EL (cell line): ENCODE measurements at regions not wholly inside any gene's neighbourhood (a gene's known extent, or its start where the extent isn't known, plus 50 kb on each side); places are given as distances from the start of the nearest gene placed in this dataset.
"Not testable (repeated sequence)": the region's sequence is repeated elsewhere in the genome, so short reads cannot be mapped to it uniquely, and the experiment has no call there.

ENCODE experiments used
- DNase-seq: peaks from one replicate; pipeline ENCODE4 v3.0.0-alpha.2; 2016

GRCh38 chr16:73949574-73950320 lies 346.9 kb upstream of the PSMD7 start:
- peak; percentile 61 for DNase-seq

GRCh38 chr16:73945631-73946030 lies 351.0 kb upstream of the PSMD7 start:
- DNase-seq, result no peak

- not testable (repeated sequence) for DNase-seq
Measured at GRCh38 chr16:73943184-73943583, 353.4 kb upstream of the PSMD7 start.

- DNase-seq, result not testable (repeated sequence)
Measured at GRCh38 chr16:73940786-73941185, 355.8 kb upstream of the PSMD7 start.

- DNase-seq, result no peak
Measured at GRCh38 chr16:73923951-73924350, 372.7 kb upstream of the PSMD7 start.

- no peak for DNase-seq
Measured at GRCh38 chr16:73921295-73921694, 375.3 kb upstream of the PSMD7 start.

- DNase-seq, result no peak
Measured at GRCh38 chr16:73916829-73917594, 379.6 kb upstream of the PSMD7 start.

- DNase-seq, result no peak
Measured at GRCh38 chr16:73915935-73916334, 380.7 kb upstream of the PSMD7 start.

- DNase-seq, result no peak
Measured at GRCh38 chr16:73915140-73915539, 381.5 kb upstream of the PSMD7 start.

- no peak for DNase-seq
Measured at GRCh38 chr16:73912850-73913249, 383.8 kb upstream of the PSMD7 start.

GRCh38 chr16:73912281-73912680 lies 384.3 kb upstream of the PSMD7 start:
- no peak for DNase-seq

GRCh38 chr16:73909529-73910035 lies 387.0 kb upstream of the PSMD7 start:
- DNase-seq, result no peak

- DNase-seq, result no peak
Measured at GRCh38 chr16:73891129-73891542, 405.5 kb upstream of the PSMD7 start.

- DNase-seq, result no peak
Measured at GRCh38 chr16:73890186-73891128, 406.2 kb upstream of the PSMD7 start.

- DNase-seq, result no peak
Measured at GRCh38 chr16:73888840-73889490, 407.6 kb upstream of the PSMD7 start.

- DNase-seq, result no peak
Measured at GRCh38 chr16:73887911-73888310, 408.7 kb upstream of the PSMD7 start.

GRCh38 chr16:73886426-73886825 lies 410.2 kb upstream of the PSMD7 start:
- DNase-seq, result no peak

- no peak for DNase-seq
Measured at GRCh38 chr16:73885319-73885718, 411.3 kb upstream of the PSMD7 start.

GRCh38 chr16:73883841-73884240 lies 412.8 kb upstream of the PSMD7 start:
- DNase-seq, result no peak

- DNase-seq, result no peak
Measured at GRCh38 chr16:73883126-73883525, 413.5 kb upstream of the PSMD7 start.

GRCh38 chr16:73882651-73883050 lies 414.0 kb upstream of the PSMD7 start:
- no peak for DNase-seq

- DNase-seq, result no peak
Measured at GRCh38 chr16:73882033-73882432, 414.6 kb upstream of the PSMD7 start.
